NCI-H510A treated with DMSO at 0.1 percent for 48 hours (cell line): ENCODE measurements at regions not wholly inside any gene's neighbourhood (a gene's known extent, or its start where the extent isn't known, plus 50 kb on each side); places are given as distances from the start of the nearest gene placed in this dataset.

ENCODE experiments used
- DNase-seq: peaks from one replicate; lab custom pipeline; 2025; lab: John Stamatoyannopoulos, UW

DNA sequence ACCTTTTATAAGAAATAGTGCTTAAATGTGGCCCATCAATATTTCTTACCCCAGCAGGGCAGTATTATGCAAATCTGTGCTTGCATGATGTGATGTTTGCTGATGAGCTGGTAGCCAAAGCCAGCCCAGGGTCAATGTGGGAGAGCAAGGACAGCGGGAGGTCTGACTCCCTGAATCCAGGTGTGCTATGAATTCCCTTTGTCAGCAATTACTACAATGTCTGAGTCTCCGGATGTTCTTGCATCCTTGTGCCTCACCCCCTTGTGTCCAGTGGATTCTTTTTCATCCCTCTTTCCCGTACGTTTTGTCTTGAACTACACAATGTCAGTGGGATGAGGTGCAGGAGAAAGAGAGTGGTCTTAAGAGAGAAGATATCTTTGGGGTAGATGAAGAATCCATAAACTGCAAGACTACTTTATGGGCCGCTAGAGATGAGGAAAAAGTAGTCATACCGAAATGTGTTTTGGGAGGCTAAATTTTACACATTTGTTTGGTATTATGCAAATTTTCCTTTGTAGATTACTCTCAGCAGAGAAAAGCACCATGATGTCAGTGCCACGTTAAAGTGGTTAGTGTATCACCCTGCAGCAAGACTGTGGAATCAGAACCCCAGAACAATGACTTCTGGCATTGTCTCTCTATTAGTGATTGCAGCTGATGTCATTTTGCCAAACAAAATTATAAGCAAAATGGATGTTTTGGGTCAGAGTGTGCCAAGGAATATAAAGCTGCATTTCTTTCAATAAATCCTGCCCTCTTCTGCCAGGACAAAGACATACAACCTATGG, 53.5 kb upstream of the TSHZ3 start:
- DNase-seq, result no peak

DNA sequence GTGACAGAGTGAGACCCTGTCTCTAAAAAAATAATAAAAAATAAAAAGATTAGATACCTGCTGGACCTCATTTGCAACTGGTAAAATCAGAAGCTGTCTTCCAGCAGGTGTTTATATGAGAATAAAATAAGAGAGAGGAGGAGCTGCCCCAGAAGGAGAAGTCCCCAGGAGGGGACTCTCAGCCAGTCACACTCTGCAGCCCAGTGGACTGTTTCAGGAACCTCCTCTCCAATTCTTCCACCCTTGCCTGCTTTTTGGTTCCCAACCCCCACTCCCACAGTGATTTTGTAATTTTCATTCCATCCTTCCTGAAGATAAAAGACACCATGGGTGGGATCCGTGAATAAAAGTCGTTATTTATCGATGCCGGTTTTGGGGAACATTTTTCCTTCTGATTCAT, 56.9 kb upstream of the TSHZ3 start:
- DNase-seq, result no peak

DNA sequence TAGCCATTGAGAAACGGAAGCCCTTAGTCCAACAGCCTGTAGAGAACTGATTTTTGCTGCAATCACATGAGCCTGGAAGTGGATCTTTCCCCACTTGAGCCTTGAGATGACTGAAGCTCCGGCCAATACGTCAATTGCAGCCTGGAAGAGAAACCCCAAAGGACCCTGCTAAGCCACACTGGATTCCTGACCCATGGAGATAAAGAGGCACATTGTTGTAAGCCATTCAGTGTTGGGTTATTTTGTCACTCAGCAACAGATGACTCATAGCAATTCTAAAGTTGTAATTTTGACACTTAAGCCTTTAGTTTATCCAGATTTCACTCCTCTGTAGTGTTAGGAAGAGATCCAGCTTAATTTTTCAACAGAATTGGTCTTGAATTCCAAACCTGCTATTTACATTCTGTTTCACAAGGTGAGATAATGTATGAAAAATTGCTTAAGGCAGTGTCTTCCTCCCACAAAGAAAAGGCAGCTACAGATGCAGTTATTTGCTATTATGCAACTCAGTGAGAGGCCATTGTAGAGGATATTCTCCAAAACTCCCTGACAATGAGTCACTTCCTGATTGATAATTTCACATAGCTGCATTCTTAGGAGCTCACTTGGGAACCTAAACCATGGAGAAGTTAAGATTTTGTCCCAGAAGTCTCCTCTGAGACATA, 59.4 kb upstream of the TSHZ3 start:
- no peak for DNase-seq

- DNase-seq, result no peak
These were observed 64.1 kb upstream of the TSHZ3 start for GRCh38 chr19:31413353-31413752.

DNA sequence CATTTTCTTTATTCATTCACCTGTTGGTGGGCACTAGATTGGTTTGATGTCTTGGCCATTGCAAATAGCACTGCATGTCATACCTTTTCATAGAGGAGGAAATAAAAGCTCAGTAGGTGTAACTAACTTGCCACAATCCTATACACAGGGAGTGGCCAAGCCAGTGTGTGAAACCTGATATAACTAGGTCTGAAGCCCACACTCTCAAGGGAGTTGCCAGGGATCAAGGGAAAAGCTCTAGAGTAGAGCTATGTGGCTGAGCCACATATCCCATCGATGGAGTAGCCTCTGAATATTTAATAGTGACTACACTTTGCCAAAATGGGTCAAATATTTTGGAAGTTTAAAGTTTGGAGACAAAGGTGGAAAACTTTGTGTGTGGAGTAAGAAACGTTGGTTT, 66.1 kb upstream of the TSHZ3 start:
- DNase-seq, result no peak

DNA sequence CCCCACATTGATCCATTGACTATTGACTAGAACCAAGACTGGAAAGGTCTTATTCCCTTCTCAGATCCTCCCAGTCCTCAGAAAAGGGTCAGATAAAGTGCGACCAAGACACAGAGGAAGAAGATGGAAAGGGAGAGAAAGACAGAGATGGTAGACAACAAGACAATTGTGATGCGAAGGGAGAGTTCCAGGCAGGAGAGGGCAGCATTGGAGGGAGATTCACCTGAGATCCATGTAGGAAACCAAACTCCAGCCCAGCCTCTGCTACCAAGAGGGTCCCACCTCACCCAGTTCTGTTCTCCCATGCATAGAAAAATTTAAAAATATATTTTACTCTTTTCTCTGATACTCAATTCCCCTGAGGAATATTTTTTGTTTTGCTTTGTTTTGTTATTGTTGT, 67.3 kb upstream of the TSHZ3 start:
- DNase-seq, result no peak

DNA sequence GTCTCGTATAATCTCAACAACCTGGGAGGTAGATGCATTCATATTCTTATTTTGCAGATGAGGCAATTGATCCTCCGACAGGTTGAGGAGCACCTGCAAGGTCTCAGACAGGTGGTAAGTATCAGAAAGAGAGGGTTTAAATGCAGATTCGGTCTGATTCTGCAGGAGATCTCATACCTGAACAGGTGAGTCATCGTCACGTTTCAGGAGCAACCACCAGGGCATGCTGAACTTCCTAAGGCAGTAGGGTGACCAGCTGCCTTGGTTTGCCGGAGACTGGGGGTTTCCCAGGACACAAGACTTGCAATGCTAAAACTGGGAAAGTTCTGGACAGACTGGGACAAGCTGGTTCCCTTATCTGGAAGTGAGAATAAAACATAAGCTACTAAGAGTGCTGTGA, 68.8 kb upstream of the TSHZ3 start:
- DNase-seq, result no peak

DNA sequence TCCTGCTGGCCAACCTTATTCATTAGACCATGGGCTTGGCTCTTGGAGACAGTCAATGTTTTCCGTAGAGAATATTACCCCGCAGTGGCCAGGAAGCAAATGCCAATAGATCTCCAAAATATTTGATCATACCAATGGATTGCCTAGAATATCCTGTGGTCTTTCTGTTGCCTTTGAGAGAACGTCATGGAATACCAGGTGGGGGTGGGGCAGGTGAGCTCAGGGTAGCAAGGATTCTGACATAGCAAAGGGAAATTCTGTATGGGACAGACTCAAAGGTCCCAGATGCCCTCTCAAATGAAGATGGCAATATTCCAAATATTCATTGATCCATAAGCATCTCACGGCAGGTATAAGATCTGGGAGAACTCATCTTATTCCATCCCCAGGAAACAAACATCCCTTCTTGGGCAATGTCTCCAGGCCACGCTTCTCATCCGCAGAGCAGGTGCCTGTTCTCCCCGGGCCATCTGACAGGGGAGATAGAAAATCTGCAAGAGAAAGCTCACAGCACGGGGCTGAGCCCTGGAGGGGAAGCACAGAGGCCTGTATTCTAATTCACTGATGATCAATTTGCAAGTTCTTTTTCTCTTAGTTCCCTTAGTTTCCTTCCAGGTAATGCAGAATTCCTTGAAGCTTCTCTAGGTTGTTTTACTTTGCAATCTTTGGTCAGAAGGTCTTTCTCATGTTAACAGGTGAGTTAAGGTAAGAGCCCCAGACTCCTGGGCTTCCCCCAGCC, 69.6 kb upstream of the TSHZ3 start:
- DNase-seq, result no peak

- DNase-seq, result no peak
These were observed 70.7 kb upstream of the TSHZ3 start for GRCh38 chr19:31419871-31420445.

GRCh38 chr19:31421082-31421481, 71.8 kb upstream of the TSHZ3 start:
- no peak for DNase-seq

- DNase-seq, result no peak
These were observed 72.6 kb upstream of the TSHZ3 start for GRCh38 chr19:31421856-31422255.

DNA sequence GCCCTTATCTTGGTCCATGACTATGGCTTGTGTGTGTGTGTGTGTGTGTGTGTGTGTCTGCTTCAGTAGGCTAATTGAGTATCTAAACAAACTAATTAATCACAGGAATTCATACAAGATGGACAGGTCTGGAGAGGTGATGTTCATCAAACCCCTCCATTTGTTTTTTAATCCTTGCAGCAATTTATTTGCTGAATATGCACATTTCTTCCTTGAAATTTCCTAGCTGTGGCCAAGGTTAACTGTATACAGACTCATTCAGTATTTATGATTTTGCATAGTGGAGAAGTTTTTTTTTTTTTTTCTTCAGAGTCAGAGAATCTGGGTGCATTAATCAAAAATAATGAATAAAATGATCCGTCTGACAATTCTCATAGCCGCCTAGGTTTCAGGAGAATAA, 74.7 kb upstream of the TSHZ3 start:
- DNase-seq, result no peak

GRCh38 chr19:31424861-31425620, 75.8 kb upstream of the TSHZ3 start:
- DNase-seq, result no peak

- no peak for DNase-seq
These were observed 78.6 kb upstream of the TSHZ3 start for GRCh38 chr19:31427857-31428256.

GRCh38 chr19:31430381-31430780, 81.1 kb upstream of the TSHZ3 start:
- no peak for DNase-seq

- DNase-seq, result no peak
These were observed 83.1 kb upstream of the TSHZ3 start for GRCh38 chr19:31432201-31432810.

GRCh38 chr19:31436121-31436776, 87.0 kb upstream of the TSHZ3 start:
- no peak for DNase-seq

DNA sequence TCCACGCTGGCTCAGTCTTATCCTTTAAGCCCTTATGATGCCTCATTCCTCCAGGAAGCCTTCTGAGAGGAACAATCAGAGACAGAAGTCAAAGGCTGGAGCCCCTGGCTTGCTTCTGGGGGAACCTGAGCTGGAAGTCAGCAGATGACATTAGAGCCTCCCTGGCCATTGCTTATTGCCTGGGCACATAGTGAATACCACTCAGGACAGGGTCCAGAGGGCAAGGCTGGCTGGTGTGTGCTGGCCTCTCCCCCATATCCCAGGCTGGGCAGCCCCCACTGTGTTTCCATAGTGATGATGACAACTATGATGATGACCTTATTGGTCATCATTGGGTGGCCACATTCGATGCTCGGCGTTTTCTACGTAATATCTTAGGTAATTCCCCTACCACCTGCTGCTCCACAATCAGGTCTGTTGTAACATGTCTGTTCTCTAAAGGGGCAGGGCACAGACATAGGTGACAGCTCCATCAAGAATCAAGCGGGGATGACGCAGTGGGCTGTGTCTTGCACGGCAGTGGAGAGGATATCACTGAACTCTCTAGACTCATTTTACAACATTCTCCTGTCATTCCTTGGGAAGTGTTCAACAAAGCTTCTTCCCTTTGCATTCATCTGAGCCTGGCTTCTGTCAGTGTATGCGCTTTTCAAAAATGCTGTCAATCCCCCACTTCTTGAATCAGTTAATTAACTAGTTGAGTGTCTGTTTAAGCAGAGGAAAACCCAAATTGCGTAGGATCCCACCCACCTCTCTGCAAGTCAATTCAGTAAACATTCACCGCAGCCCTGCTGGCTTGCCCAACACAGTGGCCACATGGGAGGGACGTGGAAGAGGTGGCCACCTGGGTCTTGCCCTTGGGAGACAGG, 89.4 kb upstream of the TSHZ3 start:
- no peak for DNase-seq

DNA sequence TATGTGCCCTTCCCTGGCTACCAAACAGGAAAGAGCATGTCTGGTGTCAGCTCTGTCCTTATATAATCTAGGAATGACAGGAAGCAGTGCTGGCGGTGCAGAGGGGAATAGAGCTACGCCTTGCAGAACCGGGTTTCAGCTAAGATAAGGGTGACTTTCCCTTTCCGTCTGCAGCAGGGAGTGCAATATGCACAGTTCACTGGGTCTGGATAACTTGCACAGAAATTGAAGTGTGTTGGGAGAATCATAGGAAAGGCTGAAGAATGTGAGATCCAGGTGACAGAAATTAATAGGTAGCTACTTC, 90.0 kb upstream of the TSHZ3 start:
- DNase-seq, result no peak

DNA sequence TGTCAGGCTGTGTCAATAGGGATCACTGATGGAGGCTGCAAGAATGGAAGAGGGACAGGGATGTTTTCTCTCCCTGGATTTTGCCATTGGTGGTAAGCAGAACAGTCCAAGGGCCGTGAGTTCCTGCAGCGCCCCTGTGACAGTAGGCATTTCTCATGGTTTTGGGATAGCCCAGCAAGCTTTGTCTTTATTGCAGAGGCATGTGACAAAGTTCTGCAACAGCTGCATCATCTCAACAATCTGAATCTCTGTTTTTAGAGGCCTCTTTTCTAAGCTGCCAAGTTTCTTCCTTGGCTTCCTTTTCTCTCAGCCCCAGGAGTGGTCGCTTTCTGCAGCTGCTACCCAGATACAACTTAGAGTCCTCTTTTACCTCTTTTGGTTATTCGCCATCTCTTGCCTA, 95.7 kb upstream of the TSHZ3 start:
- no peak for DNase-seq
